Transverse colon (tissue), 4 donors: ENCODE measurements at regions not wholly inside any gene's neighbourhood (a gene's known extent, or its start where the extent isn't known, plus 50 kb on each side); places are given as distances from the start of the nearest gene placed in this dataset.

ENCODE experiments used
- CTCF ChIP-seq, 5 experiments: fragments of 200-600 bp in 3 of 5; fragments of 450-650 bp in 2 of 5; sonication (generic) in 3 of 5; IDR thresholded peaks; 1 replicate in 2 of 5; 2 replicates in 3 of 5; pipeline ENCODE4 v1.5.1; 2016 to 2017; ENCODE audit warnings: antibody characterized with exemption in 5 of 5, inconsistent platforms in 3 of 5, mild to moderate bottlenecking in 2 of 5, moderate library complexity in 1 of 5
- POLR2AphosphoS5 ChIP-seq, 3 donors: sonication (generic); formaldehyde crosslinking; IDR thresholded peaks; one replicate each; pipeline ENCODE4 v1.6.1; 2016; ENCODE audit warnings: antibody characterized with exemption in 3 of 3

GRCh38 chr10:56496186-56496486, 135.1 kb upstream of the ZWINT start:
- TF ChIP-seq CTCF (IDR thresholded peaks at IDR 0.05): no peak
- TF ChIP-seq POLR2AphosphoS5 (IDR thresholded peaks at IDR 0.05): no peak
